SK-N-MC (cell line): ENCODE measurements at regions not wholly inside any gene's neighbourhood (a gene's known extent, or its start where the extent isn't known, plus 50 kb on each side); places are given as distances from the start of the nearest gene placed in this dataset.

Experiments
- EZH2 ChIP-seq: fragments of 200-600 bp; sonication (generic); IDR thresholded peaks from one replicate; pipeline ENCODE4 v1.6.1; 2017; ENCODE audit warnings: antibody characterized with exemption
- POLR2AphosphoS5 ChIP-seq: IDR thresholded peaks from 2 replicates; pipeline ENCODE4 v1.6.1; 2012; ENCODE audit warnings: mild to moderate bottlenecking, low read depth, low read length, borderline replicate concordance

- TF ChIP-seq POLR2AphosphoS5 (no peak), EZH2 (no peak)
Observed at GRCh38 chr3:160100610-160101009, 112.0 kb downstream of the IL12A start.
